Endodermal cell (in vitro differentiated cells): ENCODE measurements at regions not wholly inside any gene's neighbourhood (a gene's known extent, or its start where the extent isn't known, plus 50 kb on each side); places are given as distances from the start of the nearest gene placed in this dataset.

Source experiments
- DNase-seq: peaks from one replicate; pipeline ENCODE4 v3.0.0-alpha.2; 2017
- H3K27ac ChIP-seq: 2 replicates; pipeline ENCODE4 v1.5.1; 2013; ENCODE audit warnings: mild to moderate bottlenecking, low read depth, low read length, moderate library complexity
- H3K27me3 ChIP-seq: 2 replicates; pipeline ENCODE4 v1.6.1; 2013; ENCODE audit warnings: mild to moderate bottlenecking, low read length, moderate library complexity; ENCODE audit not compliant: insufficient read depth, control insufficient read depth, poor library complexity, severe bottlenecking
- H3K36me3 ChIP-seq: 2 replicates; pipeline ENCODE4 v1.7.0; 2013; ENCODE audit warnings: mild to moderate bottlenecking, low read length, moderate library complexity; ENCODE audit not compliant: control insufficient read depth, insufficient read depth
- H3K4me1 ChIP-seq: one replicate; pipeline ENCODE4 v1.7.0; 2013; ENCODE audit warnings: low read length; ENCODE audit not compliant: control insufficient read depth, insufficient read depth
- H3K4me3 ChIP-seq: 2 replicates; pipeline ENCODE4 v1.5.1; 2013; ENCODE audit warnings: mild to moderate bottlenecking, low read length, moderate library complexity
- H3K9ac ChIP-seq: 2 replicates; pipeline ENCODE4 v1.6.1; 2013; ENCODE audit warnings: mild to moderate bottlenecking, low read length, moderate library complexity; ENCODE audit not compliant: poor library complexity, severe bottlenecking; ENCODE audit errors: extremely low read depth
- H3K9me3 ChIP-seq: 2 replicates; pipeline ENCODE4 v1.6.1; 2013; ENCODE audit warnings: mild to moderate bottlenecking, low read length, moderate library complexity; ENCODE audit not compliant: control insufficient read depth
- H3K27ac Mint-ChIP-seq: 2 replicates; pipeline ENCODE4 v1.8.0; 2020; ENCODE audit warnings: mixed read lengths
- H3K27me3 Mint-ChIP-seq: 2 replicates; pipeline ENCODE4 v1.8.0; 2021; ENCODE audit warnings: mild to moderate bottlenecking, mixed read lengths; ENCODE audit not compliant: insufficient read depth
- H3K36me3 Mint-ChIP-seq: 2 replicates; pipeline ENCODE4 v1.8.0; 2020; ENCODE audit warnings: low read depth, mixed read lengths
- H3K4me1 Mint-ChIP-seq: 2 replicates; pipeline ENCODE4 v1.8.0; 2020; ENCODE audit warnings: mixed read lengths
- H3K4me3 Mint-ChIP-seq: 2 replicates; pipeline ENCODE4 v1.8.0; 2020; ENCODE audit warnings: mild to moderate bottlenecking, moderate library complexity, mixed read lengths
- H3K9me3 Mint-ChIP-seq: 2 replicates; pipeline ENCODE4 v1.8.0; 2020; ENCODE audit warnings: mild to moderate bottlenecking, mixed read lengths
- CTCF ChIP-seq: fragments of 200-600 bp; sonication (generic); conservative IDR thresholded peaks from 2 replicates; pipeline ENCODE4 v1.5.0; 2021; ENCODE audit warnings: antibody characterized with exemption, mild to moderate bottlenecking
- WGBS, 2 experiments: methylation state at CpG; one replicate each; pipeline versions ENCODE4 v1.1.5 to v1.1.7; 2013; ENCODE audit warnings: missing lambda C conversion rate in 2 of 2, mixed read lengths in 1 of 2; ENCODE audit not compliant: insufficient coverage in 1 of 2, insufficient read length in 1 of 2; 5-methylcytosine and 5-hydroxymethylcytosine counted together

DNA sequence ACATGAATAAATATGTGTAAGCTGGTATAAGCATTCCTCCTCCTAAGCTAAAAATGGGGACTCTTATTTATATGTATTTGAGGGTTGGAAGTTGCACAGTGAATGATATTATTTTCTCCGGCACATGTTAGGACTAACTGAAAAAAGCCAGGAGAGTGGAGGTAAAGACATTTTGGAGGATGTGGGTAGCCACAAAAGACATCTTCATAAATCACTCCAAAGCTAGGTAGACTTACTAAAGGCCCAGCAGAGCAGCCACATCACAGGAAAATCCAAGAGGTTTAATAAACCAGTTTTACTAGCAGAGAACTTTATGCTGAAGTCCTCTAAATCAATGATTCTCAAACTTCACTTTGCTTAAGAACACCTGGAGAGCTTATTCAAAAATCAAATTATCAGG lies 424.7 kb downstream of the KCTD12 start:
- H3K27ac Mint-ChIP-seq = no peak overlapping the region
- no peaks in the 10 kb centered on the region for H3K4me1 ChIP-seq
- no peak overlapping the region for H3K4me3 Mint-ChIP-seq
- H3K36me3 Mint-ChIP-seq = no peaks in the 10 kb centered on the region
- H3K9ac ChIP-seq = no peak overlapping the region
- H3K36me3 ChIP-seq = no peaks in the 10 kb centered on the region
- no peaks in the 10 kb centered on the region for H3K27me3 Mint-ChIP-seq
- H3K4me1 Mint-ChIP-seq = no peaks in the 10 kb centered on the region
- WGBS, 2 experiments = 79% methylated on average over 1 of the region's 1 CpG; no CpG with 5 or more reads in 1 of the 2 experiments
- H3K27ac ChIP-seq = no peak overlapping the region
- no peak overlapping the region for H3K4me3 ChIP-seq
- TF ChIP-seq CTCF = no peak
- DNase-seq = no peak
- no peaks in the 10 kb centered on the region for H3K9me3 Mint-ChIP-seq
- no peaks in the 10 kb centered on the region for H3K27me3 ChIP-seq
- no peaks in the 10 kb centered on the region for H3K9me3 ChIP-seq

- Histone ChIP-seq H3K9ac (no peak overlapping the region), H3K27me3 (no peaks in the 10 kb centered on the region), H3K9me3 (no peaks in the 10 kb centered on the region), H3K27ac (no peak overlapping the region), H3K4me3 (no peak overlapping the region), H3K36me3 (no peaks in the 10 kb centered on the region), H3K4me1 (no peaks in the 10 kb centered on the region)
- H3K27ac Mint-ChIP-seq = no peak overlapping the region
- no peak for TF ChIP-seq CTCF
- H3K4me1 Mint-ChIP-seq = no peaks in the 10 kb centered on the region
- H3K4me3 Mint-ChIP-seq = no peak overlapping the region
- WGBS, 2 experiments = 91 to 94% methylated on average over 3 to 4 of the region's 4 CpGs
- H3K9me3 Mint-ChIP-seq = no peaks in the 10 kb centered on the region
- H3K27me3 Mint-ChIP-seq = no peaks in the 10 kb centered on the region
- H3K36me3 Mint-ChIP-seq = no peaks in the 10 kb centered on the region
- no peak for DNase-seq
These were observed 426.3 kb downstream of the KCTD12 start for GRCh38 chr13:76459863-76460262.

DNA sequence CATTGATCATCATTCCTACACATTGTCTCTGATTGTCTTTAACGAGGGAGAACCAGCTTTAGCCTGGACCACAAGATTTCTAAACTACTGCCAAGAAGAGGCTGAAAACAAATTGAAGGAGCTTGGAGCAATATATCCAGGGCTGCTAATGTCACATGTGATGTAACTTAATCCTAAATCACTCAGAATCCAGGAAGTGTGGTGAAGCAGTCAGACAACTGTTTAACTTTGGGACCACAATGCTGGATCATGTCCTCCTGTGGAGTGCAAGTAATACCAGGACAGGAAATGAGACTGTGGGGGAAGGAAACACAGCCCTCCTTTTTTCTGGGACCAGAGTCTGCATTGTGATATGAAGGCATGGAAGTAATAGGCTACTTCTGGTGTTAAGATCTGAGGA lies 430.2 kb downstream of the KCTD12 start:
- Mint-ChIP-seq H3K36me3 (no peaks in the 10 kb centered on the region), H3K27ac (no peak overlapping the region), H3K27me3 (no peaks in the 10 kb centered on the region), H3K4me3 (no peak overlapping the region), H3K4me1 (no peaks in the 10 kb centered on the region), H3K9me3 (peaks cover 28% of the 10 kb centered on the region)
- WGBS, 2 experiments = 75% methylated on average over 1 of the region's 1 CpG; no CpG with 5 or more reads in 1 of the 2 experiments
- no peak for DNase-seq
- no peaks in the 10 kb centered on the region for H3K27me3 ChIP-seq
- H3K9ac ChIP-seq = no peak overlapping the region
- no peak overlapping the region for H3K4me3 ChIP-seq
- H3K27ac ChIP-seq = no peak overlapping the region
- H3K9me3 ChIP-seq = peaks cover 18% of the 10 kb centered on the region
- TF ChIP-seq CTCF = no peak
- no peaks in the 10 kb centered on the region for H3K36me3 ChIP-seq
- no peaks in the 10 kb centered on the region for H3K4me1 ChIP-seq
